ENCODE measurements at regions not wholly inside any gene's neighbourhood (a gene's known extent, or its start where the extent isn't known, plus 50 kb on each side); places are given as distances from the start of the nearest gene placed in this dataset.

DNA sequence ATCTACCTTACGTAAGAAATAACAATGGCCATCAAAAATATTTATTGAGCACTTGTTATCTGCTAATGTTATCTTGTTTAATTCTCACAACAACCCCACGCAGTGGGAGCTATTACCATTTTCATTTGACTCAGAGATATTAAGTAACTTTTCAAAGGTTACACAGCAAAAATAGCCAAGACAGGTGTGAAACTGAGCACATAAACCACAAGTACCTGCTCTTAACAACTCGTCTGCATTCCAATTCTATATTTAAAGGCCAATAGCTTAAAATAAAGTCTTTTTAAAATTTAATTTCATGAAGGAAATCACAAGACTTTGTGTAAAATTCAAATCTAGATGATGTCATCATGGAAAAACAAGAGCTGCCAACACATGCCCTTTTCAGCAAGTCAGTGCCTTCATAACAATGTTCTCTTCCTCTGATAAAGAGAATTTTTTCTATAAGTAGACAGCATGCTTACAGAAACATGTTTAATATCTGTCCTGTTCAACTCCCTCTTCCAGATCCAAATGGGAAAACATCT lies 111.6 kb downstream of the MED10 start:
- DNase-seq (no peak), ATAC-seq (no peak)
- no peak for TF ChIP-seq POLR2A (IDR thresholded peaks at IDR 0.05)
- TF ChIP-seq, protein P1, sequence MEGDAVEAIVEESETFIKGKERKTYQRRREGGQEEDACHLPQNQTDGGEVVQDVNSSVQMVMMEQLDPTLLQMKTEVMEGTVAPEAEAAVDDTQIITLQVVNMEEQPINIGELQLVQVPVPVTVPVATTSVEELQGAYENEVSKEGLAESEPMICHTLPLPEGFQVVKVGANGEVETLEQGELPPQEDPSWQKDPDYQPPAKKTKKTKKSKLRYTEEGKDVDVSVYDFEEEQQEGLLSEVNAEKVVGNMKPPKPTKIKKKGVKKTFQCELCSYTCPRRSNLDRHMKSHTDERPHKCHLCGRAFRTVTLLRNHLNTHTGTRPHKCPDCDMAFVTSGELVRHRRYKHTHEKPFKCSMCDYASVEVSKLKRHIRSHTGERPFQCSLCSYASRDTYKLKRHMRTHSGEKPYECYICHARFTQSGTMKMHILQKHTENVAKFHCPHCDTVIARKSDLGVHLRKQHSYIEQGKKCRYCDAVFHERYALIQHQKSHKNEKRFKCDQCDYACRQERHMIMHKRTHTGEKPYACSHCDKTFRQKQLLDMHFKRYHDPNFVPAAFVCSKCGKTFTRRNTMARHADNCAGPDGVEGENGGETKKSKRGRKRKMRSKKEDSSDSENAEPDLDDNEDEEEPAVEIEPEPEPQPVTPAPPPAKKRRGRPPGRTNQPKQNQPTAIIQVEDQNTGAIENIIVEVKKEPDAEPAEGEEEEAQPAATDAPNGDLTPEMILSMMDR (IDR thresholded peaks at IDR 0.05), result no peak
- Histone ChIP-seq H3K4me1 (no peaks in the 10 kb centered on the region), H3K9me3 (peaks cover 0 to 9% (median 0%) of the 10 kb centered on the region in 12 donors), H3K27ac (no peak overlapping the region), H3K27me3 (no peaks in the 10 kb centered on the region), H3K36me3 (no peaks in the 10 kb centered on the region), H3K4me3 (no peak overlapping the region)
- intact Hi-C loops (cut with DNase I), result no loop called here
- WGBS, 4 donors, result 52 to 70% (median 62%) methylated on average over 3 of the region's 3 CpGs

DNA sequence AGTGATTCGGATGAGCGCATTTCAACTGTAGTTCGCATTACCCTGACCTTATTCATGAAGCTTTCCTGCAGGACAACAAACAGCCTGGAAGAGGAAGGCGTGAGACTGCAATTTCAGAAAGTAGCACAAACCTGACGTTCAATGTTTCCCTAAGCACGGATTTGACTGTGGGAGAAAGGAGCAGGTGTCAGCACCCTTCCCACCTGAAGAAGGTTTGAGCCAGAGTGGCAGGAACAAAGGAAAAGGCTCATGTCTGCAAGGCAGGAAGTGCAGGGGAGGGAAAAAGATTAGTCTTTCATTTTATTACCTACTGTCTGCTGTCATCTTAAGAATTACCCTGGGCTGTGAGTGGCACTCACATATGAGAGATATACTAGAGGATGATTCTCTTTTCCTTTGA lies 114.0 kb downstream of the MED10 start:
- intact Hi-C loops (cut with DNase I), result no loop called here
- Histone ChIP-seq H3K4me1 (no peaks in the 10 kb centered on the region), H3K9me3 (no peaks in the 10 kb centered on the region), H3K27me3 (no peaks in the 10 kb centered on the region), H3K4me3 (no peak overlapping the region), H3K36me3 (no peaks in the 10 kb centered on the region), H3K27ac (no peak overlapping the region)
- ATAC-seq (no peak), DNase-seq (no peak)
- TF ChIP-seq, protein P1 (IDR thresholded peaks at IDR 0.05), result no peak
- no peak for TF ChIP-seq POLR2A (IDR thresholded peaks at IDR 0.05)
- 80 to 83% (median 81%) methylated on average over 6 of the region's 6 CpGs for WGBS, 4 donors

DNA sequence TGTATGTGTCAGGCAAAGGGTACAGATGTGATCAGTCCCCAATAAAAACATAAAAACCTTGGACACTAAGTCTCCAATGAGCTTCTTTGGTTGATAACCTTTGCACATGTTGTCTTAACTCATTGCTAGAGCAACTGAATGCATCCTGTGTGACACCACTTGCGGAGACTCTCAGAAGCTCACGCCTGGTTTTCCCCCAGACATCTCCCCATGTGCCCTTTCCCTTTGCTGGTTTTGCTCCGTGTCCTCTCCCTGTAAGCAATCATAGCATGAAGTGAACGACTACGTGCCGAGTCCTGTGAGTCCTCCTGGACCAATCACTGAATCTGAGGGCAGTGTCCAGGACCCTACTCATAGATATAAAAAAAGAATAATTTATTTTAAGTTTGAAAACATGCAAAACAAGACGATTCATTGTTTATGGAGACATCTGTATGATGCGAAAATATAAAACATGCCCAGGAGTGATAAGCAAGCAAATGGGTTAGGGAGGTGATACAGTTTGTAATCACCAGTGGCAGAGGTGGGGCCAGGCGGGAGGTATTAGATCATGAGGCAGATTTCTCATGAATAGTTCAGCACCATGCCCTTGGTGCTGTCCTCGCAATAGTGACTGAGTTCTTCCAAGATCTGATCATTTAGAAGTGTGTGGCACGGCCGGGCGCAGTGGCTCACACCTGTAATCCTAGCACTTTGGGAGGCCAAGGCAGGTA lies 115.5 kb downstream of the MED10 start:
- no peak for TF ChIP-seq POLR2A (IDR thresholded peaks at IDR 0.05)
- TF ChIP-seq, protein P1 (IDR thresholded peaks at IDR 0.05), result no peak
- Histone ChIP-seq H3K4me3 (no peak overlapping the region), H3K27me3 (no peaks in the 10 kb centered on the region), H3K4me1 (no peaks in the 10 kb centered on the region), H3K36me3 (no peaks in the 10 kb centered on the region), H3K9me3 (no peaks in the 10 kb centered on the region), H3K27ac (no peak overlapping the region)
- DNase-seq (no peak), ATAC-seq (no peak)
- 83 to 92% (median 86%) methylated on average over 13 of the region's 13 CpGs for WGBS, 4 donors
- intact Hi-C loops (cut with DNase I), result no loop called here

DNA sequence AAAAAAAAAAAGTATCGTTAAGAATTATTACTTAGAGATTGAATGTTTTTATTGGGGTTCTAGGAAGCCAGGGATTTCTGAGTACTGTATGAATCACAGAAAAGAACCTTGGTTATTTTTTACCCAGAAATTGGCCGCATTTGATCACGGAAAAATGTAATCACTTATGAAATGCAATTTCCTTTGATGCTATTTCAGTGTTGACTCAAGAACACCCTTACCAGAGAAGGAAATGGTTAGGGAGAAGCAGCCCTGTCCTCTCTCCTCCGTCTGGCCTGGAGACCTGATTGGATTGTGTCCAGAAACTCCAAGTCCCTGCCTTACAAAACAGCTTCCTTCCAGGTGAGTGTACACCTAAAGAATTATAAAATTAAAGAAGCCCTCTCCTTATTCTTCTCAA lies 116.7 kb downstream of the MED10 start:
- TF ChIP-seq, protein P1 (IDR thresholded peaks at IDR 0.05), result no peak
- no peak for TF ChIP-seq POLR2A (IDR thresholded peaks at IDR 0.05)
- no peaks in the 10 kb centered on the region for H3K9me3 ChIP-seq
- DNase-seq (no peak), ATAC-seq (no peak)
- H3K4me1 ChIP-seq, result no peaks in the 10 kb centered on the region
- intact Hi-C loops (cut with DNase I), result no loop called here
- H3K27ac ChIP-seq, result no peak overlapping the region
- no peaks in the 10 kb centered on the region for H3K36me3 ChIP-seq
- 62 to 69% (median 64%) methylated on average over 4 of the region's 4 CpGs for WGBS, 4 donors
- H3K27me3 ChIP-seq, result no peaks in the 10 kb centered on the region
- H3K4me3 ChIP-seq, result no peak overlapping the region

All from heart left ventricle (tissue), 16 donors.